HAP-1 (cell line): ENCODE measurements at regions not wholly inside any gene's neighbourhood (a gene's known extent, or its start where the extent isn't known, plus 50 kb on each side); places are given as distances from the start of the nearest gene placed in this dataset.

Experiments used
- DNase-seq, 2 experiments: peaks; one replicate each; pipeline ENCODE4 v3.0.0-alpha.2; 2016 to 2020; ENCODE audit warnings: low spot score in 2 of 2
- H3K27me3 ChIP-seq: fragments of 250-450 bp; sonication (Bioruptor Pico); 2 replicates; pipeline ENCODE4 v1.5.1; 2020; ENCODE audit warnings: low read depth, mild to moderate bottlenecking, moderate library complexity
- H3K36me3 ChIP-seq: fragments of 250-450 bp; sonication (Bioruptor Pico); replicated peaks from 2 replicates; pipeline ENCODE4 v1.5.1; 2020; ENCODE audit warnings: mild to moderate bottlenecking
- H3K4me1 ChIP-seq: fragments of 250-450 bp; sonication (Bioruptor Pico); 2 replicates; pipeline ENCODE4 v1.5.1; 2020; ENCODE audit warnings: mild to moderate bottlenecking
- H3K4me3 ChIP-seq: fragments of 250-450 bp; sonication (Bioruptor Pico); 2 replicates; pipeline ENCODE4 v1.5.1; 2020; ENCODE audit warnings: mild to moderate bottlenecking, moderate library complexity
- H3K9me3 ChIP-seq: fragments of 250-450 bp; sonication (Bioruptor Pico); 2 replicates; pipeline ENCODE4 v1.5.1; 2020; ENCODE audit warnings: mild to moderate bottlenecking, moderate library complexity
- in situ Hi-C: fragments of 300-500 bp; cut with MboI; formaldehyde crosslinking; loops from 3 replicates; pipeline ENCODE4 v1.14.3; 2020; ENCODE audit warnings: low sequenced_read_pairs, inconsistent platforms, mixed read lengths

GRCh38 chr12:97275728-97276590, 186.6 kb upstream of the RMST start:
- H3K36me3 ChIP-seq = no peaks in the 10 kb centered on the region
- H3K27me3 ChIP-seq = 0 out of 2 replicates have a peak, but pooled peaks cover 2% of the 10 kb centered on the region
- H3K4me3 ChIP-seq = no peak overlapping the region
- in situ Hi-C loops = no loop called here
- no peaks in the 10 kb centered on the region for H3K4me1 ChIP-seq
- DNase-seq = no peak
- H3K9me3 ChIP-seq = no peaks in the 10 kb centered on the region

- no peak for DNase-seq
- Histone ChIP-seq H3K36me3 (no peaks in the 10 kb centered on the region), H3K27me3 (0 out of 2 replicates have a peak, but pooled peaks cover 2% of the 10 kb centered on the region), H3K4me1 (no peaks in the 10 kb centered on the region), H3K4me3 (no peak overlapping the region), H3K9me3 (no peaks in the 10 kb centered on the region)
- in situ Hi-C loops = no loop called here
Measured at GRCh38 chr12:97276661-97277429, 185.8 kb upstream of the RMST start.

GRCh38 chr12:97283297-97283696, 179.3 kb upstream of the RMST start:
- no peaks in the 10 kb centered on the region for H3K36me3 ChIP-seq
- DNase-seq = peak; percentile 3 to 62
- H3K4me3 ChIP-seq = no peak overlapping the region
- H3K4me1 ChIP-seq = no peaks in the 10 kb centered on the region
- no peaks in the 10 kb centered on the region for H3K27me3 ChIP-seq
- in situ Hi-C loops = no loop called here
- no peaks in the 10 kb centered on the region for H3K9me3 ChIP-seq

- H3K9me3 ChIP-seq = no peaks in the 10 kb centered on the region
- no peak overlapping the region for H3K4me3 ChIP-seq
- H3K36me3 ChIP-seq = no peaks in the 10 kb centered on the region
- DNase-seq = no peak
- in situ Hi-C loops = no loop called here
- H3K4me1 ChIP-seq = no peaks in the 10 kb centered on the region
- no peaks in the 10 kb centered on the region for H3K27me3 ChIP-seq
Measured at GRCh38 chr12:97288531-97288930, 174.1 kb upstream of the RMST start.

DNA sequence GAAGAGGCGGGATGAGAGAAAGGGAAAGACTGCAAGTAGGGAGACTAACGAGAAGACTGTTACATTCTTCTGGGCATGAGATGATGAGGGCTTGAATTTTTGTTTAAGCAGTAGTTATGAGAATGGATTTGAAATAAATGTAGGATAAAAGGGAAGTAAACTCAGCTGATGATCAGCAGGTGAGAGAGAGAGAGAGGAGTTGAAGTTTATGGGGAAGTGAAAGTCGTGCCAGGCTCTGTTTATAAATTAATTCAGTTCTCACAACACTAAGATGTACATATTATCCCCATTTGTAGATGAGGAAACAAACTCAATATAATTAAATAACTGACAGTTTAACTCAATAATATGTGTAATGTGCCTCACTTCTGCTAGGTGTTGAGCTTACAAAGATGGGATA, 170.0 kb upstream of the RMST start:
- Histone ChIP-seq H3K27me3 (no peaks in the 10 kb centered on the region), H3K9me3 (no peaks in the 10 kb centered on the region), H3K36me3 (no peaks in the 10 kb centered on the region), H3K4me3 (no peak overlapping the region), H3K4me1 (no peaks in the 10 kb centered on the region)
- DNase-seq = no peak
- in situ Hi-C loops = no loop called here

GRCh38 chr12:97293541-97293940, 169.1 kb upstream of the RMST start:
- no peaks in the 10 kb centered on the region for H3K4me1 ChIP-seq

DNA sequence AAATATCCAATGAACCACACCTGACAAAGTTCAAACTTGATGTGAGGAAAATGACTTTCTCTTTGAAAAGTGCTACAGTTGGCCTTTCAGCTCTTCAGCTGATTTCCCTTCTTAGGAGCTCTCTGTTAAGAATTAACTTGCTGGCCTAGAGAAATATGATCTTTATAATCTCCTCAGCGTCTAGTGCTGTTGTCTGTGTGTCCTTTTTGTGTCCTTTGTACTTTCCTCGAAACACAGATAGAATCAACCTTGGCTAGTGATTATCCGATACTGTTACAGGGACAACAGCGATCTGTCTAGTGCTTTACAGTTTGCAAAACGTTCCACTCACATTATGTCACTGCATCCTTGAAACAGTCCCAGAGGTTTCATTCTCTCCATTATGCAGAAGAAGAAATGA, 162.8 kb upstream of the RMST start:
- in situ Hi-C loops = loop anchor here (25.0 kb wide), 1 partner anchor 313 kb away; no protein-coding TSS in a partner anchor
- H3K4me3 ChIP-seq = no peak overlapping the region
- H3K27me3 ChIP-seq = no peaks in the 10 kb centered on the region
- DNase-seq = no peak
- H3K4me1 ChIP-seq = no peaks in the 10 kb centered on the region
- H3K36me3 ChIP-seq = no peaks in the 10 kb centered on the region
- H3K9me3 ChIP-seq = no peaks in the 10 kb centered on the region

More at GRCh38 chr12:97293541-97293940, 169.1 kb upstream of the RMST start:
- Histone ChIP-seq H3K9me3 (no peaks in the 10 kb centered on the region), H3K36me3 (no peaks in the 10 kb centered on the region), H3K4me3 (no peak overlapping the region), H3K27me3 (no peaks in the 10 kb centered on the region)
- no peak for DNase-seq
- in situ Hi-C loops = no loop called here

DNA sequence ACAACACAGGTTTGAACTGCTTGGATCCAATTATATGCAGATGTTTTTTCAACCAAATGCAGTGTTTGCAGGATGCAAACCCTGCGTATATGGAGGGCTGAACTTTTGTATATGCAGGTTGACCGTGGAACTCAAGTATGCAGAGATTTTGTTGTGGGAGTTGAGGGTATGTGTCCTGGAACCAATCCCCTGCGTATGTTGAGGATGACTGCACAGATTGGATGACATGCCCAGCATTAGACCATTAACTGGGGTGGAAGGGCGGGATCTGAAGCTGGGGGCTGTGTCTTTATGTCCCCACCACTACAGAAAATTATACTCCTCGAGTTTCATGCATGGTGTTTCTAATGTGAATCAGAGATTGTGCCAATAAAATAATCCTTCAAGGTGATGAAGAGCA, 162.2 kb upstream of the RMST start:
- Histone ChIP-seq H3K36me3 (no peaks in the 10 kb centered on the region), H3K27me3 (no peaks in the 10 kb centered on the region), H3K4me1 (no peaks in the 10 kb centered on the region), H3K4me3 (no peak overlapping the region), H3K9me3 (no peaks in the 10 kb centered on the region)
- no peak for DNase-seq
- in situ Hi-C loops = loop anchor here (25.0 kb wide), 1 partner anchor 313 kb away; no protein-coding TSS in a partner anchor

GRCh38 chr12:97300891-97301290, 161.7 kb upstream of the RMST start:
- Histone ChIP-seq H3K9me3 (no peaks in the 10 kb centered on the region), H3K4me3 (no peak overlapping the region), H3K4me1 (no peaks in the 10 kb centered on the region), H3K27me3 (no peaks in the 10 kb centered on the region), H3K36me3 (no peaks in the 10 kb centered on the region)
- no peak for DNase-seq
- in situ Hi-C loops = loop anchor here (25.0 kb wide), 1 partner anchor 314 kb away; no protein-coding TSS in a partner anchor

DNA sequence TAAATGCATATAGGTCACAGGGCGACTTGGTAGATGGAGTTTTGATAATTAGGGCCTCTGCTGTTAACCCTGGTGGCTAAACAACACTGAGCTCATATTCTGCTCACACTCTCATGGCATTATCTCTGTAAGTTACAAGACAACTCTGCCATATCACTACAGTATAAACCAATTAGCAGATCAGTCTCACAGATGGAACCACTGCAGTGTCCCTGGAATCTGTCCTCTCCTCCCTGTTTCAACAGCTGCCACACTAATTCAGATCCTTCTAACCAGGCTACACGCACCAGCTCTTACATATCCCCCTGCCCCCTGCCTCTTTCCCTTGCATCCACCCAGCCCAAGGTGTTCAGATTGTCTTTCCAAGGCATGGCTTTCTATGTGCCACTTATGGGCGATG, 161.0 kb upstream of the RMST start:
- H3K4me3 ChIP-seq = no peak overlapping the region
- H3K9me3 ChIP-seq = no peaks in the 10 kb centered on the region
- no peaks in the 10 kb centered on the region for H3K36me3 ChIP-seq
- H3K4me1 ChIP-seq = no peaks in the 10 kb centered on the region
- DNase-seq = no peak
- no peaks in the 10 kb centered on the region for H3K27me3 ChIP-seq
- in situ Hi-C loops = loop anchor here (25.0 kb wide), 1 partner anchor 314 kb away; no protein-coding TSS in a partner anchor

GRCh38 chr12:97305651-97306050, 157.0 kb upstream of the RMST start:
- in situ Hi-C loops = loop anchor here (25.0 kb wide), 1 partner anchor 318 kb away; no protein-coding TSS in a partner anchor
- Histone ChIP-seq H3K36me3 (no peaks in the 10 kb centered on the region), H3K27me3 (peaks cover 3% of the 10 kb centered on the region; the same call in 1 of the 2 replicates), H3K4me3 (no peak overlapping the region), H3K4me1 (no peaks in the 10 kb centered on the region), H3K9me3 (no peaks in the 10 kb centered on the region)
- no peak for DNase-seq

DNA sequence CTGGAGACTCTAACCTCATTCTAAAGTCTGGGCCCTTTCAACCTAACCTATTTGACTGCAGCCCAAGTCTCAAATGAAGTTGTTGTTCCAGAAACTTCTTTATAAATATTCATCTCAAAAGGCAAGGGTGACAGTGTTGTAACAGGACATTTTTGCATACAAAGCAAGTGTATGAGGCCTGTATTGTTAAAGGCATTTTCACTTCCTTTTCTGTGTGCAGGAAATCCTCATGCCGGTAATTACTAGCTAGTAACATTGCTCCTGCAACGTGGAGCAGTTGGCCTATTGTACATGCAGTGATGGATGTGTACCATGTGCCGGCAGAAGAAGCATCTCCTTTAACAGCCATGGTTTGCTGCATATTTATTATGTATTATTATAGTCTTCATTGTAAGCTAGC, 156.5 kb upstream of the RMST start:
- H3K36me3 ChIP-seq = no peaks in the 10 kb centered on the region
- in situ Hi-C loops = loop anchor here (25.0 kb wide), 1 partner anchor 319 kb away; no protein-coding TSS in a partner anchor
- H3K27me3 ChIP-seq = peaks cover 3% of the 10 kb centered on the region; the same call in 1 of the 2 replicates
- no peaks in the 10 kb centered on the region for H3K9me3 ChIP-seq
- H3K4me1 ChIP-seq = no peaks in the 10 kb centered on the region
- DNase-seq = no peak
- no peak overlapping the region for H3K4me3 ChIP-seq

- no peaks in the 10 kb centered on the region for H3K9me3 ChIP-seq
- DNase-seq = peak; percentile 29 to 58
- in situ Hi-C loops = loop anchor here (25.0 kb wide), 1 partner anchor 321 kb away; no protein-coding TSS in a partner anchor
- H3K36me3 ChIP-seq = no peaks in the 10 kb centered on the region
- H3K4me3 ChIP-seq = no peak overlapping the region
- peaks cover 3% of the 10 kb centered on the region; the same call in 1 of the 2 replicates for H3K27me3 ChIP-seq
- no peaks in the 10 kb centered on the region for H3K4me1 ChIP-seq
Measured at GRCh38 chr12:97308576-97309198, 153.9 kb upstream of the RMST start.
